CD4-positive, alpha-beta T cell (primary cell): ENCODE measurements at regions not wholly inside any gene's neighbourhood (a gene's known extent, or its start where the extent isn't known, plus 50 kb on each side); places are given as distances from the start of the nearest gene placed in this dataset.

ENCODE experiments used
- ATAC-seq: fragments of 200-7000 bp; cut with Tn5 transposase; one replicate; pipeline ENCODE4 v1.10.0; 2022; ENCODE audit warnings: mild to moderate bottlenecking; ENCODE audit not compliant: poor library complexity
- CTCF ChIA-PET: fragments of 350-600 bp; sonication (Branson Sonifier 250); formaldehyde crosslinking; loops from one replicate; lab custom pipeline; 2021; ENCODE audit warnings: antibody characterized with exemption, inconsistent platforms; lab: Charles Lee
- POLR2A ChIA-PET: fragments of 350-600 bp; sonication (Branson Sonifier 250); formaldehyde crosslinking; loops from one replicate; lab custom pipeline; 2021; ENCODE audit warnings: antibody characterized with exemption, inconsistent platforms; lab: Charles Lee
- DNase-seq, 14 experiments: peaks; one replicate each; pipeline ENCODE4 v3.0.0-alpha.2; 2013 to 2020; ENCODE audit warnings: mixed read lengths in 2 of 14
- H3K27ac ChIP-seq, 2 donors: one replicate each; pipeline versions ENCODE4 v1.5.1 to v1.7.0; 2013; ENCODE audit warnings: low read length in 2 of 2, low read depth in 1 of 2, mild to moderate bottlenecking in 1 of 2
- H3K27me3 ChIP-seq, 2 experiments: 1 replicate in 1 of 2; 2 replicates in 1 of 2; pipeline versions ENCODE4 v1.6.1 to v1.7.0; 2013; ENCODE audit warnings: low read length in 2 of 2, control low read depth in 1 of 2, mild to moderate bottlenecking in 1 of 2, moderate library complexity in 1 of 2; ENCODE audit not compliant: insufficient read depth in 2 of 2, control insufficient read depth in 1 of 2
- H3K36me3 ChIP-seq: one replicate; pipeline ENCODE4 v1.6.1; 2013; ENCODE audit warnings: low read length, control low read depth; ENCODE audit not compliant: insufficient read depth
- H3K4me1 ChIP-seq: one replicate; pipeline ENCODE4 v1.6.1; 2013; ENCODE audit warnings: low read length, control low read depth; ENCODE audit not compliant: insufficient read depth
- H3K4me3 ChIP-seq: one replicate; pipeline ENCODE4 v1.5.1; 2013; ENCODE audit warnings: mild to moderate bottlenecking, low read length, moderate library complexity
- H3K9me3 ChIP-seq, 2 experiments: 1 replicate in 1 of 2; 2 replicates in 1 of 2; pipeline versions ENCODE4 v1.6.1 to v1.7.0; 2013; ENCODE audit warnings: low read length in 2 of 2, mild to moderate bottlenecking in 2 of 2, control low read depth in 1 of 2, moderate library complexity in 1 of 2; ENCODE audit not compliant: control insufficient read depth in 1 of 2, insufficient read depth in 1 of 2
- H3K27ac Mint-ChIP-seq: one replicate; pipeline ENCODE4 v1.8.0; 2020; ENCODE audit warnings: mixed read lengths
- H3K27me3 Mint-ChIP-seq: one replicate; pipeline ENCODE4 v1.8.0; 2021; ENCODE audit warnings: mixed read lengths
- H3K36me3 Mint-ChIP-seq: one replicate; pipeline ENCODE4 v1.8.0; 2021; ENCODE audit warnings: low read depth, mixed read lengths
- H3K4me1 Mint-ChIP-seq: one replicate; pipeline ENCODE4 v1.8.0; 2021; ENCODE audit warnings: low read depth, mixed read lengths
- H3K4me3 Mint-ChIP-seq: one replicate; pipeline ENCODE4 v1.8.0; 2020; ENCODE audit warnings: mild to moderate bottlenecking, mixed read lengths
- H3K9me3 Mint-ChIP-seq: one replicate; pipeline ENCODE4 v1.8.0; 2020; ENCODE audit warnings: mixed read lengths
- intact Hi-C, 2 experiments: fragments of 100-400 bp; cut with DNase I in 1 of 2; cut with micrococcal nuclease in 1 of 2; formaldehyde crosslinking; loops; one replicate each; pipeline versions ENCODE4 v1.15.1 to v1.9.0; 2023 to 2025; cut with DNase I, micrococcal nuclease
- TF ChIP-seq, protein P1 (sequence below): fragments of 200-600 bp; IDR thresholded peaks from one replicate; pipeline ENCODE4 v1.8.0; 2022; ENCODE audit warnings: antibody characterized with exemption, mild to moderate bottlenecking

- Histone ChIP-seq H3K4me3 (no peak overlapping the region), H3K9me3 (no peaks in the 10 kb centered on the region), H3K4me1 (no peaks in the 10 kb centered on the region), H3K36me3 (no peaks in the 10 kb centered on the region), H3K27ac (no peak overlapping the region), H3K27me3 (no peaks in the 10 kb centered on the region)
- Mint-ChIP-seq H3K27ac (no peak overlapping the region), H3K36me3 (no peaks in the 10 kb centered on the region), H3K4me3 (no peak overlapping the region), H3K4me1 (no peaks in the 10 kb centered on the region), H3K9me3 (peaks cover 2% of the 10 kb centered on the region), H3K27me3 (no peaks in the 10 kb centered on the region)
- intact Hi-C loops, result no loop called here
- DNase-seq (no peak), ATAC-seq (no peak)
- TF ChIP-seq, protein P1, sequence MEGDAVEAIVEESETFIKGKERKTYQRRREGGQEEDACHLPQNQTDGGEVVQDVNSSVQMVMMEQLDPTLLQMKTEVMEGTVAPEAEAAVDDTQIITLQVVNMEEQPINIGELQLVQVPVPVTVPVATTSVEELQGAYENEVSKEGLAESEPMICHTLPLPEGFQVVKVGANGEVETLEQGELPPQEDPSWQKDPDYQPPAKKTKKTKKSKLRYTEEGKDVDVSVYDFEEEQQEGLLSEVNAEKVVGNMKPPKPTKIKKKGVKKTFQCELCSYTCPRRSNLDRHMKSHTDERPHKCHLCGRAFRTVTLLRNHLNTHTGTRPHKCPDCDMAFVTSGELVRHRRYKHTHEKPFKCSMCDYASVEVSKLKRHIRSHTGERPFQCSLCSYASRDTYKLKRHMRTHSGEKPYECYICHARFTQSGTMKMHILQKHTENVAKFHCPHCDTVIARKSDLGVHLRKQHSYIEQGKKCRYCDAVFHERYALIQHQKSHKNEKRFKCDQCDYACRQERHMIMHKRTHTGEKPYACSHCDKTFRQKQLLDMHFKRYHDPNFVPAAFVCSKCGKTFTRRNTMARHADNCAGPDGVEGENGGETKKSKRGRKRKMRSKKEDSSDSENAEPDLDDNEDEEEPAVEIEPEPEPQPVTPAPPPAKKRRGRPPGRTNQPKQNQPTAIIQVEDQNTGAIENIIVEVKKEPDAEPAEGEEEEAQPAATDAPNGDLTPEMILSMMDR, result no peak
- ChIA-PET POLR2A (no interaction called here), CTCF (no interaction called here)
These were observed 72.8 kb upstream of the ADTRP start for GRCh38 chr6:11851387-11851786.

DNA sequence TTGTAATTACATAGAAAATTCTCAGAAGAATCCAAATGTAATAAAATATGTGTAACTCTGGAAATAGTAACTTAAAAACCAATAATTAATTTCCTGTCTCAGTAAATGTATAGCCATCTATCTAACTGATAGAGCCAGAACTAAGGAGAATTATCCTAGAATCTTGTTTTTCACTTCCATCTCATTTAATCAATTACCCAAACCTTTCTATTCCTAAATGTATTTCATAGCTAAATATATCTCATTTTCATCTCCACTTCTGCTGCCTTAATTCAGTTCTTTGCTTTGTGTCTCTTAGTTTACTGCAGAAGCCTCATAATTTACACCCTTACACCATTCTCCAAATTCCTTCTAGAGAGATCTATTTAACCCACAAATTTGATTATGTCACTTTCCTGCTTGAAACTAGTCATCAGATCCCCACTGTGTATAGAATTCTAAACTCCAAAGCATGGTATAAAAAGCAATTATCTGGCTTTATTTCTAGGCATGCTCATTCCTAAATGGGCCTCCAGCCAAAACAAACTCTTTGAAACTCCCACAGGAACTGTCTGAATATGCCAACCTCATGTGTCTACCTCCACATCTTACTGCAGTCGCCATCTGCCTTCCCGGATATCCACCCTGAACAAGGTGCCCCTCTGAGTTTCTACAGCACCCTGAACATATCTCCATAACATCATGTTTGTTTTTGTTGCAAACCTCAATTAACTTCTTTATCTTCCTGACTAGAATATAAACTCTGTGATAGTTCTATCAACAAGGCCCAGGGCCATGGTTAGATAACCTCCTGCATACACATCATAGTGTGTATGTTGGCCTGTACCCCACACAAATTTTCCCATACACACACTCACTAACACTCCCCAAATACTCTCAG, 70.5 kb upstream of the ADTRP start:
- H3K9me3 Mint-ChIP-seq, result peaks cover 2% of the 10 kb centered on the region
- no peaks in the 10 kb centered on the region for H3K4me1 Mint-ChIP-seq
- no peak overlapping the region for H3K4me3 ChIP-seq
- ChIA-PET CTCF (no interaction called here), POLR2A (no interaction called here)
- H3K27ac ChIP-seq, result no peak overlapping the region
- no peaks in the 10 kb centered on the region for H3K36me3 ChIP-seq
- TF ChIP-seq, protein P1, result no peak
- no peaks in the 10 kb centered on the region for H3K9me3 ChIP-seq
- ATAC-seq (no peak), DNase-seq (no peak)
- no peaks in the 10 kb centered on the region for H3K27me3 Mint-ChIP-seq
- intact Hi-C loops, result no loop called here
- no peak overlapping the region for H3K4me3 Mint-ChIP-seq
- H3K27me3 ChIP-seq, result no peaks in the 10 kb centered on the region
- H3K36me3 Mint-ChIP-seq, result no peaks in the 10 kb centered on the region
- H3K27ac Mint-ChIP-seq, result no peak overlapping the region
- no peaks in the 10 kb centered on the region for H3K4me1 ChIP-seq

DNA sequence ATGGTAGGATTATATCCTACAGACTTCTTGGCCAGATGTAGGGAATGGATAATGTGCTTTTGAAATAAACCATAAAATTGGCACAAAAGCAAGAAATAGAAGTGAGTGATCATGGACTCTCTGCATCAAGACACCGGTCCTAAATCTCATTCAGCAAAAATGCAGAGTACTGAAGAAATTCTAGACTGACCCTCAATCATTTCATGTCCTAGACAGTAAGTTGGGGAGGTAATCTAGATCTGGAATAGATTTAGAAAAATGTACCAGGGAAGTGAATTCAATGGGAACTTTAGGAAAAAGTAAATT, 69.7 kb upstream of the ADTRP start:
- Histone ChIP-seq H3K36me3 (no peaks in the 10 kb centered on the region), H3K4me1 (no peaks in the 10 kb centered on the region), H3K4me3 (no peak overlapping the region), H3K9me3 (no peaks in the 10 kb centered on the region), H3K27me3 (no peaks in the 10 kb centered on the region), H3K27ac (no peak overlapping the region)
- Mint-ChIP-seq H3K27ac (no peak overlapping the region), H3K27me3 (no peaks in the 10 kb centered on the region), H3K36me3 (no peaks in the 10 kb centered on the region), H3K4me1 (no peaks in the 10 kb centered on the region), H3K9me3 (peaks cover 2% of the 10 kb centered on the region), H3K4me3 (no peak overlapping the region)
- ATAC-seq (no peak), DNase-seq (no peak)
- TF ChIP-seq, protein P1, result no peak
- ChIA-PET POLR2A (no interaction called here), CTCF (no interaction called here)
- intact Hi-C loops, result no loop called here
